ENCODE measurements at regions not wholly inside any gene's neighbourhood (a gene's known extent, or its start where the extent isn't known, plus 50 kb on each side); places are given as distances from the start of the nearest gene placed in this dataset.

DNA sequence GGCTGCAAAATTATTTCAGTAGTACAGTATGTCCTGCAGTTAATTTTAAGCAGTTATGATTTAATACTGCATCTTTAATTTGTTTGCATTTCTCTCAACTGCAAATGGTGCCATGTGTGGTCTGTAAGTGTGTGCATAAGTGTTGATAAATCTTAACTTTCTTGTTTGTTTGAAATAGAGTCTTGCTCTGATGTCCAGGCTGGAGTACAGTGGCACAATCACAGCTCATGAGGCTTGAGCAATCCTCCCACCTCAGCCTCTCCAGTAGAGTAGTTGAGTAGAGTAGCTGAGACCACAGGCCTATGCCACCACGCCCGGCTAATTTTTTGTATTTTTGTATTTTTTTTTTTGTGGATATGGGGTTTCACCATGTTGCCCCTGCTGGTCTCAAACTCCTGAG is 322.5 kb upstream of the NR3C2 start:
- no peak for DNase-seq

DNA sequence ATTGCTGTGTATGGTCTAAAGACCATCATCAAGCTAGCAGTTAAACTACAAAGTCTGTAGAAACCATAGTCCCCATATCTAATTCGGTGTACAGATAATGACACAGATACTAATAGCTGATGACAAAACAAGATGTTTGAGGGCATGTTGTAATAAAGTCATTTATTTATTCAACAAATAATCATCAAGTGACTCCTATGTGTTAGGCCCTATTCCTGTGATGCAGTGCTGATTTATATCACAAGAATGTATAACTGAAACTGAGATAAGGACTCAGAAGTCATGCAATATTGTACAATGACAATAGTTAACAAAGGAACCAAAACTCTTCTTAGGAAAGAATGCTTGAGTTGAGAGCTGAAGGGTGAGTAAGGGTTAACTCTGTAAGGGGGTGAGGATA is 315.0 kb upstream of the NR3C2 start:
- DNase-seq = no peak

DNA sequence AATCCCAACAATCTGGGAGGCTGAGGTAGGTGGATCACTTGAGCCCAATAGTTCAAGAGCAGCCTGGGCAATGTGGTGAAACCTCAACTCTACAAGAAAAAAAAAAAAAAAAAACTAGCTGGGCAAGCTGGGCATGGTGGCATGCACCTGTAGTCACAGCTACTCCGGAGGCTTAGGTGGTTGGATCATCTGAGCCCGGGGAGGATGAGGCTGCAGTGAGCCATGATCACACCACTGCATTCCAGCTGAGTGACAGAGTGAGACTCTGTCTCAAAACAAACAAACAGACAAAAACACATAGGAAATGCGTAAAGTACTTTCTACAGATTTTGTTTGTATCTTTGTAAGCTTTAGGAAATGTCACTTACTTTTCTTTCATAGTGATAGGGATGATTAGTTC is 307.2 kb upstream of the NR3C2 start:
- no peak for DNase-seq

DNA sequence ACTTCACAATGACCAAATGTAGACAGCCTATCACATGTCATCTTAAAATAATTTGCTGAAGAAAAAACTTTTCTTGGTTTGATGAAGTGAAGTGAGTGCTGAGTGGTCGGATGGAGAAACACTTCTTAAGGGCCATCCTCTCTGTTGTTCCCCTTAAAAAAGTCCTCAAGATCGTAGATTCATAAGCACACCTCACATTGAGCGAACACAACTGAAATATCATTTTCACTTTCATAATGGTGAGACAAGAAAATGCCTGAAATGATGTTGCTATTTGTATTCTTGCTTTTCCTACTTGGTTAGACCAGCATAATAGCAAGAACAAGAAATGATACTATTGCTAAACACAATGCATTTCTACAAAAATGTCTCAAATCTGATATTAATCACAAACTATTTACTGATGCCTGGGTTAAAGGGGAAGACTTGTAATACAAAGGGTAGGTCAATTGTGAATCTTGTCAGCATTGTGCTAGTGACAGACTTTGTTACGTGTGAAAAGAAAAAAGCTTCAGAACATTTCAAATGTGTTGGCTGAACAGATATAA is 305.6 kb upstream of the NR3C2 start:
- DNase-seq = no peak

DNA sequence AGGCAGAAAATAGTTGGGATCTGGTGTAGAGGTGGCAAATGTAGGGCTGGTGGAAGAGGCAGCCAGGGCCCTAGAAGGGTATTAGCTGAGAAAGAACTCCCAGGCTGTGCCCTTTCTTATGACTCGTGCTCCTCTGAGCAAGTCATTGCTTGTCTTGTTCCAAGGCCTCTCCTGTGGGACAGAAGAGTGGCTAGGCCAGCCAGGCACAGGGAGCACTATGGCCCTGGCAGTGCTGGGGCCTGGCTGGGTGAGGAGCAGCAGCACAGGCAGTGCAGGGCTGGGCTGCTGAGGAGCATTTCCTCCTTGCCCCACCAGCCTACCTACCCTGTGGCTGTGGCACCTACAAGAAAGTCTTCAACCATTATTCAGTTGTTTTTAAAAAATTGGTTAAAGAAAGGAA is 298.5 kb upstream of the NR3C2 start:
- no peak for DNase-seq

GRCh38 chr4:148737061-148737770 is 295.0 kb upstream of the NR3C2 start:
- DNase-seq = peak; percentile 10 to 28 (median 25)

GRCh38 chr4:148735432-148736155 is 293.4 kb upstream of the NR3C2 start:
- DNase-seq = no peak

GRCh38 chr4:148730766-148731165 is 288.6 kb upstream of the NR3C2 start:
- DNase-seq = no peak

DNA sequence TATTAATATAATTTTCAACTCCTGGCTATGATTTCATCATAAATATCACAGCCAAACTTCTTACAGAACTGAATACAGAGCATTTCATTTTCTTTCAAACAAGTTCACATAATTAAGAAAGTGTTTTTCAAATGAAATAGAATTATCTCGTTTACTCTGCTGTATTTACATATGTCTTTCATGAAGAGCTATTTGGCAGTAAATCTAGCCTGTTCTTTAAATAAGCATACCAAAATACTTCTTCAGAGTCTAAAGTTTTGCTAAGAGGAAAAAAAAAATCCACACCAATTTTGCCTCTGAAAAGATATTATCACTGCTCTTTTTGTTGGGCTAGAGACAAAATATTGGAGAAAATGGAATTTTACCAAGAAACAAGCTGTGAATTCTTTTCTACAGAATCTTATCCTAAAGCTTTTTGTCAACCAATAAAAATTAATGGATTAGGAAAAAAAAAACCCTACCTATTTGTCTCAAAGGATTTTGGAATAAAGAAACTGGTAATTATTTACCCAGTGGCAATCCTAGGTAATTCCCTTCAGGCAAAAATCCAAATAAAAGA is 287.9 kb upstream of the NR3C2 start:
- no peak for DNase-seq

DNA sequence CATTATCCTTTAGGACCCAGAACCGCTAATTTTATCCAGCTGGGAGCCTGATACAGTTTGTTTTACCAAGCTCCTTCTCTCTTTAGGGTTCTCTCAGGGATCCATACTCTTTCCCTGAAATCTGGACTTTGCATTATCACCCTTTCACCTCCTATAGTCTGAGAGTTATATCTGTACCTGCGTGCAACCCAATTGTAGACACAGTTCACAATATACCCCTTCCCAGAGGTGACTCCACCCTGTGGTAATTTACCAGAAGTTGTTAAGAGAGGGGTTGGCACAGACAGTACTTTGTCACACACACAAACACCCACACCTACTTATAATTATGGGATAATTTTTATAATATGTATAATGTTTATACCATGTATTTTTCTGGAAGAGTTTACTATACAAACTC is 275.8 kb upstream of the NR3C2 start:
- DNase-seq = no peak

GRCh38 chr4:148716431-148717052 is 274.3 kb upstream of the NR3C2 start:
- peak in 1 of 3 donors; percentile 17 for DNase-seq

DNA sequence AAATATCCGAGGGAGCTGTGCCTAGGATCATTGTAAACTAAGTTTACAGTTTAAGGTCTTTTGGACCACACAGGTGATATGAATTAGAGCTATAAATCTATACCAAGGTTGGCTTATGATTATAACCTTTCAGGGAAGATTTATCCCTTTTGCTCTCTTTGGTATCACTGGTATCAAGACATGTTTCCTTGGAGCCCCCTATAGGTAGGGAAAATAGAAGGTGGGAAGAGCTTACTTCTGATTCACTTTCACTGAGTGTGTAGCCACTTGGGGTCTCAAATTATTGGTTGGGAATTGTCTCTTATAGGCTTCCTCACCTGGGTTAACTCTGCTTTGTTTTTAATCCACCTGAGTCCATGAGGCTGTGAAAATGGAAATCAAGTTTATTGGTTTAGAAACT is 262.1 kb upstream of the NR3C2 start:
- no peak for DNase-seq

- DNase-seq = no peak
Observed at GRCh38 chr4:148694702-148695101, 252.5 kb upstream of the NR3C2 start.

GRCh38 chr4:148693913-148694649 is 251.9 kb upstream of the NR3C2 start:
- no peak for DNase-seq

- DNase-seq = peak; percentile 5 to 64 (median 23)
Observed at GRCh38 chr4:148692242-148692641, 250.0 kb upstream of the NR3C2 start.

GRCh38 chr4:148686449-148686848 is 244.2 kb upstream of the NR3C2 start:
- no peak for DNase-seq

- DNase-seq = no peak
Observed at GRCh38 chr4:148684638-148685037, 242.4 kb upstream of the NR3C2 start.

DNA sequence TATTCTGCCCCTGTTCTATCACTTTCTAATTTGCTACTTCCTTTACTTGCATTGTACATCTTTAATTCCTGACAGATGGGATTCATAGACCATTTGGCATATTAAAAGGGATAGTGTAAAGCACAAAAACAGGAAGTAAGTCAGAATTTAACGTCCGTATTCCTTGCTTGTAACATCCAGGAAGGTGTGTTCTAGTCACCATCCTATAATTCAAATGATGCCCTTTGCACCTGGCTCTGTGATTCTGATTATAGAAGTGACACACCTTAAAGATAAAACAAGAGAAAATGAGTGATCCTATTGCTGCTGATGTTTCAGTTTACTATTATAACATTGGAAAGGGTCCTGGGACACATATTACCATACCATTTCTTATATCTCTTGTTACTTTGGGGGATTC is 238.7 kb upstream of the NR3C2 start:
- DNase-seq = no peak

DNA sequence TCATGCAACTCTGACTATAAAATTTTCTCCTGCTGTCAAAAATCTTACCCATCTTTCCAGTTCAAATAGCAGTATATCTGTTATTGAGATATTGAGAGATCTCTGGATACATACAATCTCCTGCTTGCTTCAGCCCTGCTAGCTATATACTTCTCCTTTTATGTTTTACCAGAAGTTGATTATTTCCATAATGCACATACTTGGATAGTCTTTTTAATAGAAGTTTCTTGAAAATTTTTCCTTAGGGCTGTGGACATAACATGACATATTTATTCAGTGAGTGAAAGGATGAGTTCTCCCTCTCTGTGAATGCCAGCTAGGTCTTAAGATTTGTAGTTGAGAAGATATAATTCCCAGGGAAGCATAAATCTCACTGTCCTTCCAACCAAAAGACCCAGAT is 234.1 kb upstream of the NR3C2 start:
- no peak for DNase-seq

DNA sequence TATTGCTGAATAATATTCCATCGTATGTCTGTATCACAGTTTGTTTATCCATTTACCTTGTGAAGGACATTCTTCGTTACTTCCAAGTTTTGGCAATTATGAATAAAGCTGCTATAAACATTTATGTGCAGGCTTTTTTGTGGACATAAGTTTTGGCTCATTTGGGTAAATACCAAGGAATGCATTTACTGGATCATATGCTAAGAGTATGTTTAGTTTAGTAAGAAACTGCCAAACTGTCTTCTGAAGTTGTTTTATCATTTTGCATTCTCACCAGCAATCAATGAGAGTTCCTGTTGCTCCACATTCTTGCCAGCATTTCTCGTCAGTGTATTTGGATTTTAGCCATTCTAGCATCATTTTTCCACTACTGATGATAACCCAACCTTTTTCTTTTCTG is 232.7 kb upstream of the NR3C2 start:
- no peak for DNase-seq

DNA sequence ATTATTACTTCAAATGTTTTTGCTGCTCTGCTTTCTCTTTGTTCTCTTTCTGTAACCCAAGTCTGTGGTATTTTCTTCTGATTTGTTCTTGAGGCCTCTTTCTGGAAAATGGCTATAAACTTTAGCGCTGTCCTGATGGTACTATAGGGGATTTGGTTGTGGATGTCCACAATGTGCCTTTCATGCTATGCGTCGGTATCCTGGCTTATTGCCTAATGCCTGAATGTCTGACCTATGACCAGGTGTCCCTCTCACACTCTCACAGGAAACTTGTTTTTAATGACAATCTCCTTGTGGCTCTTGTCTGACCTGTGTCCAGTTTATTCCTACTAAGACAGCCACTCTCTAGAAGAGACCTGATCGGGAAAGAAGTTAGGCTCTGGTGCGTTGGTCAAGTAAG is 222.4 kb upstream of the NR3C2 start:
- DNase-seq = no peak

DNA sequence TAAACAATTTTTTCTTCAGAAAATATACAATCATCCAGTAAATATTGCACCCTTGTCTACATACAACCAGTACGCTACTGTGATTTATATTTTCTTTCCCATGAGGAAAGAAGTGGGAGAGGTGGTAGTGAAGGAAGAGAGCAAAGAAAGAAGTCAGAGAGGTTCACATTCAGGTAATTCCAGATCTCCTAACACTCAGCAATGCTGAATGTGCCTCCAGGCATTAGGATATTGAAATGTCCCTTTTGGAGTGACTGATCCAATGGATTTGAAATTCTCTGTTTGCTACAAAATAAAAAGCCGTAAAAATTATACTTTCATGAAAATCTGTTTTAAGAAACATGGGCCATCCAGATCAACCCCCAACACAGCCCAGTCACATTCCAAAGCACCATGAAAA is 211.9 kb upstream of the NR3C2 start:
- no peak for DNase-seq

All from muscle of back (tissue), 3 donors.